H1 (cell line): ENCODE measurements at regions not wholly inside any gene's neighbourhood (a gene's known extent, or its start where the extent isn't known, plus 50 kb on each side); places are given as distances from the start of the nearest gene placed in this dataset.

Experiments used
- CTCF ChIA-PET: fragments of 300-600 bp; sonication (Branson Sonifier 250); formaldehyde crosslinking; loops from one replicate; lab custom pipeline; 2021; ENCODE audit not compliant: partially characterized antibody; lab: Charles Lee
- POLR2A ChIA-PET: fragments of 300-600 bp; sonication (Branson Sonifier 250); formaldehyde crosslinking; loops from one replicate; lab custom pipeline; 2021; ENCODE audit warnings: inconsistent platforms; ENCODE audit not compliant: partially characterized antibody; lab: Charles Lee
- DNase-seq, 2 experiments: peaks; one replicate each; pipeline versions ENCODE4 v3.0.0 to v3.0.0-alpha.2; 2010 to 2022; ENCODE audit warnings: low spot score in 2 of 2, low read depth in 1 of 2, mixed read lengths in 1 of 2
- FAIRE-seq: peaks from 2 replicates; lab custom pipeline; 2011; peaks lifted over from hg19 to GRCh38; lab: Jason Lieb, UNC
- H2AFZ ChIP-seq: 2 replicates; pipeline ENCODE4 v1.8.1; 2012; ENCODE audit warnings: low read length, inconsistent platforms
- H2AK5ac ChIP-seq: 2 replicates; pipeline ENCODE4 v1.6.1; 2013; ENCODE audit warnings: low read depth, low read length
- H2BK120ac ChIP-seq: replicated peaks from 2 replicates; pipeline ENCODE3; 2013; ENCODE audit warnings: low read depth, low read length, inconsistent platforms
- H2BK12ac ChIP-seq: 2 replicates; pipeline ENCODE4 v1.6.1; 2013; ENCODE audit warnings: low read depth, low read length
- H2BK15ac ChIP-seq: 2 replicates; pipeline ENCODE4 v1.6.1; 2013; ENCODE audit warnings: low read length
- H2BK20ac ChIP-seq: 2 replicates; pipeline ENCODE4 v1.6.1; 2013; ENCODE audit warnings: low read length
- H2BK5ac ChIP-seq: 2 replicates; pipeline ENCODE4 v1.6.1; 2013; ENCODE audit warnings: low read depth, low read length
- H3K14ac ChIP-seq: 2 replicates; pipeline ENCODE4 v1.6.1; 2013; ENCODE audit warnings: inconsistent platforms; ENCODE audit not compliant: insufficient read length
- H3K18ac ChIP-seq: 2 replicates; pipeline ENCODE4 v1.6.1; 2013; ENCODE audit warnings: low read length; ENCODE audit errors: extremely low read depth
- H3K23ac ChIP-seq: 2 replicates; pipeline ENCODE4 v1.6.1; 2013; ENCODE audit warnings: inconsistent platforms; ENCODE audit not compliant: insufficient read length
- H3K23me2 ChIP-seq: 2 replicates; pipeline ENCODE4 v1.6.1; 2013; ENCODE audit warnings: low read depth, low read length
- H3K27ac ChIP-seq: 2 replicates; pipeline ENCODE4 v1.6.1; 2011; ENCODE audit warnings: low read depth, low read length, inconsistent platforms
- H3K27me3 ChIP-seq, 4 experiments: replicated peaks in 1 of 4; 1 replicate in 1 of 4; 2 replicates in 3 of 4; pipeline versions ENCODE4 v1.6.1 to v1.8.1; 2011 to 2013; ENCODE audit warnings: low read length in 3 of 4, mild to moderate bottlenecking in 3 of 4, inconsistent platforms in 2 of 4, mixed read lengths in 2 of 4, moderate library complexity in 1 of 4; ENCODE audit not compliant: control insufficient read depth in 3 of 4, insufficient read depth in 3 of 4; ENCODE audit errors: extremely low read depth in 1 of 4
- H3K36me3 ChIP-seq, 4 experiments: 2 replicates each; pipeline versions ENCODE4 v1.6.1 to v1.8.1; 2011 to 2013; ENCODE audit warnings: mild to moderate bottlenecking in 4 of 4, low read length in 3 of 4, moderate library complexity in 2 of 4, control low read depth in 1 of 4, inconsistent platforms in 1 of 4; ENCODE audit not compliant: insufficient read depth in 4 of 4, control insufficient read depth in 2 of 4
- H3K4ac ChIP-seq: replicated peaks from 2 replicates; pipeline ENCODE3; 2013; ENCODE audit warnings: low read length, low read depth, mixed read lengths, inconsistent platforms; ENCODE audit not compliant: insufficient read length
- H3K4me1 ChIP-seq, 4 experiments: replicated peaks in 1 of 4; 1 replicate in 1 of 4; 2 replicates in 3 of 4; pipeline versions ENCODE4 v1.6.1 to v1.8.1; 2011 to 2013; ENCODE audit warnings: low read length in 3 of 4, inconsistent platforms in 2 of 4, mixed read lengths in 1 of 4; ENCODE audit not compliant: insufficient read depth in 4 of 4, control insufficient read depth in 3 of 4
- H3K4me2 ChIP-seq, 2 experiments: 2 replicates each; pipeline versions ENCODE4 v1.6.1 to v1.8.1; 2011 to 2013; ENCODE audit warnings: low read depth in 2 of 2, low read length in 2 of 2, control low read depth in 1 of 2, inconsistent platforms in 1 of 2, mild to moderate bottlenecking in 1 of 2; ENCODE audit not compliant: insufficient read depth in 1 of 2
- H3K4me3 ChIP-seq, 4 experiments: fragments of 200-600, 300-600 bp in 1 of 4; sonication (generic), shearing (Covaris generic), sonication (Bioruptor Twin) in 1 of 4; 2 replicates each; pipeline versions ENCODE4 v1.5.1 to v1.8.1; 2011 to 2016; ENCODE audit warnings: low read length in 4 of 4, low read depth in 3 of 4, control low read depth in 2 of 4, inconsistent platforms in 2 of 4, mild to moderate bottlenecking in 2 of 4, mixed read lengths in 1 of 4, moderate library complexity in 1 of 4; ENCODE audit not compliant: insufficient read depth in 2 of 4; ENCODE audit errors: extremely low read depth in 1 of 4
- H3K56ac ChIP-seq: replicated peaks from 2 replicates; pipeline ENCODE3; 2013; ENCODE audit warnings: low read depth, mild to moderate bottlenecking, mixed read lengths, low read length, inconsistent platforms; ENCODE audit not compliant: insufficient read length
- H3K79me1 ChIP-seq: 2 replicates; pipeline ENCODE4 v1.6.1; 2013; ENCODE audit warnings: low read depth, low read length, control low read depth
- H3K79me2 ChIP-seq, 2 experiments: 2 replicates each; pipeline versions ENCODE4 v1.6.1 to v1.8.1; 2012 to 2013; ENCODE audit warnings: low read length in 2 of 2, mild to moderate bottlenecking in 2 of 2, inconsistent platforms in 1 of 2; ENCODE audit not compliant: insufficient read depth in 2 of 2, control insufficient read depth in 1 of 2
- H3K9ac ChIP-seq, 4 experiments: replicated peaks in 1 of 4; 1 replicate in 1 of 4; 2 replicates in 3 of 4; pipeline versions ENCODE4 v1.6.1 to v1.8.1; 2011 to 2013; ENCODE audit warnings: low read depth in 3 of 4, low read length in 3 of 4, control low read depth in 2 of 4, mild to moderate bottlenecking in 2 of 4, moderate library complexity in 2 of 4, inconsistent platforms in 1 of 4; ENCODE audit errors: extremely low read depth in 1 of 4
- H3K9me3 ChIP-seq, 2 experiments: 2 replicates each; pipeline versions ENCODE4 v1.6.1 to v1.8.1; 2012 to 2013; ENCODE audit warnings: mild to moderate bottlenecking in 2 of 2, moderate library complexity in 2 of 2, control low read depth in 1 of 2, inconsistent platforms in 1 of 2, low read depth in 1 of 2, low read length in 1 of 2, mixed read lengths in 1 of 2; ENCODE audit not compliant: insufficient read depth in 2 of 2
- H4K20me1 ChIP-seq, 2 experiments: replicated peaks in 1 of 2; 2 replicates each; pipeline versions ENCODE3 to v1.8.1; 2011 to 2013; ENCODE audit warnings: inconsistent platforms in 2 of 2, low read length in 2 of 2, mild to moderate bottlenecking in 1 of 2; ENCODE audit not compliant: insufficient read depth in 2 of 2, control insufficient read depth in 1 of 2
- H4K5ac ChIP-seq: 2 replicates; pipeline ENCODE4 v1.6.1; 2013; ENCODE audit warnings: low read length, low read depth, mixed read lengths, inconsistent platforms; ENCODE audit not compliant: insufficient read length
- H4K8ac ChIP-seq: 2 replicates; pipeline ENCODE4 v1.8.0; 2013; ENCODE audit warnings: mild to moderate bottlenecking, moderate library complexity, low read length, inconsistent platforms; ENCODE audit not compliant: insufficient read depth; ENCODE audit errors: extremely low read depth
- H4K91ac ChIP-seq: replicated peaks from 2 replicates; pipeline ENCODE3; 2013; ENCODE audit warnings: low read length, mixed read lengths, inconsistent platforms; ENCODE audit not compliant: insufficient read length
- CBX8 ChIP-seq: fragments of 300-800, 300-1000 bp; sonication (generic); IDR thresholded peaks from 2 replicates; pipeline ENCODE4 v1.7.1; 2016; ENCODE audit warnings: low read depth, low read length, borderline replicate concordance
- EP300 ChIP-seq, 2 experiments: IDR thresholded peaks; 1 replicate in 1 of 2; 2 replicates in 1 of 2; pipeline ENCODE4 v1.6.1; 2011 to 2012; ENCODE audit warnings: low read depth in 2 of 2, low read length in 2 of 2, mild to moderate bottlenecking in 2 of 2, borderline replicate concordance in 1 of 2, inconsistent platforms in 1 of 2, moderate library complexity in 1 of 2
- EZH2 ChIP-seq: fragments of 200-600 bp; sonication (generic); IDR thresholded peaks from 2 replicates; pipeline ENCODE4 v1.7.1; 2012; ENCODE audit warnings: low read depth, mild to moderate bottlenecking, moderate library complexity, low read length, inconsistent platforms; ENCODE audit not compliant: severe bottlenecking
- GABPA ChIP-seq: IDR thresholded peaks from 2 replicates; pipeline ENCODE4 v1.6.1; 2011; ENCODE audit warnings: mild to moderate bottlenecking, low read length, moderate library complexity, borderline replicate concordance; ENCODE audit not compliant: insufficient read depth
- NANOG ChIP-seq: IDR thresholded peaks from 2 replicates; pipeline ENCODE4 v1.6.1; 2011; ENCODE audit warnings: low read length, low read depth, mild to moderate bottlenecking, inconsistent platforms; ENCODE audit not compliant: insufficient read depth, poor library complexity, severe bottlenecking
- RAD21 ChIP-seq, 2 experiments: IDR thresholded peaks in 1 of 2; conservative IDR thresholded peaks in 1 of 2; 2 replicates each; pipeline ENCODE4 v1.6.1; 2011; ENCODE audit warnings: low read depth in 2 of 2, low read length in 2 of 2, improper control_type of control experiment in 1 of 2, inconsistent platforms in 1 of 2, mild to moderate bottlenecking in 1 of 2, moderate library complexity in 1 of 2
- RBBP5 ChIP-seq: IDR thresholded peaks from 2 replicates; pipeline ENCODE4 v1.7.1; 2012; ENCODE audit warnings: low read depth, mild to moderate bottlenecking, inconsistent platforms, low read length, moderate library complexity, borderline replicate concordance
- SAP30 ChIP-seq: fragments of 300-600 bp; sonication (generic); IDR thresholded peaks from 2 replicates; pipeline ENCODE4 v1.7.1; 2012; ENCODE audit warnings: low read length, moderate library complexity, mild to moderate bottlenecking, inconsistent platforms; ENCODE audit not compliant: insufficient read depth, insufficient replicate concordance
- SIX5 ChIP-seq: IDR thresholded peaks from 2 replicates; pipeline ENCODE4 v1.6.1; 2011; ENCODE audit warnings: mild to moderate bottlenecking, low read depth, low read length
- TAF7 ChIP-seq: optimal IDR thresholded peaks from 2 replicates; pipeline ENCODE3; 2011; ENCODE audit warnings: low read depth, mild to moderate bottlenecking, inconsistent platforms, low read length, moderate library complexity, borderline replicate concordance
- TBP ChIP-seq: IDR thresholded peaks from 2 replicates; pipeline ENCODE4 v1.6.1; 2011; ENCODE audit warnings: low read depth, low read length, improper control_type of control experiment
- WGBS, 2 experiments: shearing (Covaris generic) in 1 of 2; methylation state at CpG; one replicate each; pipeline versions ENCODE4 v1.1.6 to v1.1.7; 2013 to 2015; ENCODE audit warnings: low lambda C conversion rate in 2 of 2, mixed read lengths in 2 of 2, inconsistent platforms in 1 of 2, low coverage in 1 of 2, missing lambda C conversion rate in 1 of 2; ENCODE audit not compliant: insufficient replicate concordance in 2 of 2, insufficient coverage in 1 of 2, insufficient read length in 1 of 2; ENCODE audit errors: extremely low coverage in 1 of 2, missing lambda C conversion rate in 1 of 2; 5-methylcytosine and 5-hydroxymethylcytosine counted together
- TF ChIP-seq, protein P1 (sequence below): IDR thresholded peaks from 2 replicates; pipeline ENCODE4 v1.6.1; 2012; ENCODE audit warnings: inconsistent platforms

DNA sequence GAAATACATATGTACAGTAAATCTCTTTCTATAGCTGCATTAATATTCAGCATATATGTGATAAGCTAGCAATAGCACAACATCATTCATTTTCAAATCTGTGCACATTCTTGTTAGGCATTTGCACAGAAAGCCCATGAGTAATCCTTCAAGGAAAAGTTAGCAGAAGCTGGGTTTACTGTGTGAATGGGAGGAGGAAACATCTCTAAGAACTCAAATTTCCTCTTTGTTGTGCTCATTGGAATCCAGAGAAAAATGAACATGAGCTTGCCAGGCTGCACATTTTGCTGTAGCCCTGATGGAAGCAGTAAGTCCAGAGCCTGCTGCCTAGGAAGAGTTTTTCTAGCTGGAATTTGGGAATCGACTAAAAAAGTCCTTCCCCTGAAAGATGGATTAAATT lies 214.2 kb upstream of the FOXD3 start:
- Histone ChIP-seq H4K20me1 (no peaks in the 10 kb centered on the region), H3K4me1 (peaks cover 0 to 11% (median 6%) of the 10 kb centered on the region in 4 experiments; a peak in 3 of 7 replicates), H2BK5ac (no peak overlapping the region), H3K56ac (no peak overlapping the region), H3K9me3 (no peaks in the 10 kb centered on the region), H3K18ac (no peak overlapping the region), H3K4me2 (no peak overlapping the region), H4K5ac (no peak overlapping the region), H2BK12ac (no peak overlapping the region), H2BK20ac (peak overlapping the region; percentile 23; the same call in 1 of the 2 replicates), H3K79me1 (no peaks in the 10 kb centered on the region), H4K91ac (no peak overlapping the region), H3K4ac (no peak overlapping the region), H3K4me3 (no peak overlapping the region), H3K79me2 (no peaks in the 10 kb centered on the region), H3K36me3 (no peaks in the 10 kb centered on the region), H3K27ac (no peak overlapping the region), H3K9ac (no peak overlapping the region), H4K8ac (no peak overlapping the region), H2AFZ (no peak overlapping the region), H3K14ac (no peak overlapping the region), H3K23me2 (no peaks in the 10 kb centered on the region), H2BK15ac (no peak overlapping the region), H3K23ac (no peak overlapping the region), H2AK5ac (no peak overlapping the region), H2BK120ac (no peak overlapping the region), H3K27me3 (no peaks in the 10 kb centered on the region)
- CTCF ChIA-PET, result interaction anchor here (0.5 to 1.2 kb wide), 7 partner anchors 14 to 215 kb away, joined by 3 to 5 read pairs (median 3); no protein-coding TSS in a partner anchor
- WGBS, 2 experiments, result 91% methylated on average over 1 of the region's 1 CpG; no CpG with 5 or more reads in 1 of the 2 experiments
- POLR2A ChIA-PET, result interaction anchor here (0.6 kb wide), 1 partner anchor 142 kb away, joined by 3 read pairs; no protein-coding TSS in a partner anchor
- no peak for DNase-seq
- FAIRE-seq, result no peak
- no peak for TF ChIP-seq SIX5
- no peak for TF ChIP-seq TBP
- TF ChIP-seq EZH2, result no peak
- TF ChIP-seq RBBP5, result no peak
- no peak for TF ChIP-seq GABPA
- TF ChIP-seq RAD21 (IDR thresholded peaks at IDR 0.05 in 1 of 2, conservative IDR thresholded peaks at IDR 0.05 in 1 of 2; ENCODE audit: low read depth in 2 of 2, low read length in 2 of 2), result no peak
- TF ChIP-seq, protein P1, sequence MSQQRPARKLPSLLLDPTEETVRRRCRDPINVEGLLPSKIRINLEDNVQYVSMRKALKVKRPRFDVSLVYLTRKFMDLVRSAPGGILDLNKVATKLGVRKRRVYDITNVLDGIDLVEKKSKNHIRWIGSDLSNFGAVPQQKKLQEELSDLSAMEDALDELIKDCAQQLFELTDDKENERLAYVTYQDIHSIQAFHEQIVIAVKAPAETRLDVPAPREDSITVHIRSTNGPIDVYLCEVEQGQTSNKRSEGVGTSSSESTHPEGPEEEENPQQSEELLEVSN, result no peak
- TF ChIP-seq CBX8, result no peak
- TF ChIP-seq TAF7, result no peak
- TF ChIP-seq NANOG, result no peak
- no peak for TF ChIP-seq EP300 (IDR thresholded peaks at IDR 0.05; ENCODE audit: borderline replicate concordance in 1 of 2, low read depth in 2 of 2, low read length in 2 of 2)
- TF ChIP-seq SAP30, result no peak
